HepG2 (cell line): ENCODE measurements at regions not wholly inside any gene's neighbourhood (a gene's known extent, or its start where the extent isn't known, plus 50 kb on each side); places are given as distances from the start of the nearest gene placed in this dataset.

ENCODE experiments used
- ATAC-seq: fragments of 200-7000 bp; cut with Tn5 transposase; 3 replicates; pipeline ENCODE4 v1.9.1; 2020; ENCODE audit warnings: mild to moderate bottlenecking, moderate library complexity
- BruUV-seq: library from RNA; stranded (reverse); fragments of 400-500 nt; replicated peaks from 2 replicates; lab custom pipeline; 2021; lab: Mats Ljungman, UMichigan
- CTCF ChIA-PET: fragments of 300-600 bp; formaldehyde crosslinking; extraction: SDS; loops from one replicate; lab custom pipeline; 2021; ENCODE audit warnings: low total read pairs, inconsistent platforms, low intra/inter-chr PET ratio; lab: Yijun Ruan, JAX
- POLR2A ChIA-PET: fragments of 350-600 bp; sonication (Branson Sonifier 250); formaldehyde crosslinking; loops from one replicate; lab custom pipeline; 2020; ENCODE audit warnings: antibody characterized with exemption, inconsistent platforms; lab: Yijun Ruan, JAX
- DNase-seq: peaks from one replicate; pipeline ENCODE4 v3.0.0-alpha.2; 2015; ENCODE audit warnings: low spot score
- FAIRE-seq: peaks from 3 replicates; lab custom pipeline; 2011; peaks lifted over from hg19 to GRCh38; lab: Jason Lieb, UNC
- H2AFZ ChIP-seq: one replicate; pipeline ENCODE4 v1.6.1; 2011; ENCODE audit warnings: low read length, inconsistent platforms
- H3K27ac ChIP-seq: fragments of 300-600 bp; 3 replicates; pipeline ENCODE4 v1.8.0; 2011; ENCODE audit warnings: mixed run types, mild to moderate bottlenecking, mixed read lengths, low read length, inconsistent platforms; ENCODE audit not compliant: insufficient read depth; ENCODE audit errors: extremely low read length
- H3K27me3 ChIP-seq, 2 experiments: fragments of 200-600 bp in 1 of 2; 2 replicates in 1 of 2; 3 replicates in 1 of 2; pipeline versions ENCODE4 v1.6.0 to v1.8.0; 2011; ENCODE audit warnings: low read length in 2 of 2, mild to moderate bottlenecking in 2 of 2, moderate library complexity in 2 of 2, inconsistent platforms in 1 of 2; ENCODE audit not compliant: insufficient read depth in 2 of 2, control insufficient read depth in 1 of 2
- H3K36me3 ChIP-seq, 2 experiments: fragments of 200-600 bp in 1 of 2; replicated peaks in 1 of 2; 2 replicates in 1 of 2; 3 replicates in 1 of 2; pipeline versions ENCODE4 v1.5.1 to v1.8.0; 2011; ENCODE audit warnings: low read length in 2 of 2, inconsistent platforms in 1 of 2; ENCODE audit not compliant: insufficient read depth in 2 of 2, control insufficient read depth in 1 of 2
- H3K4me1 ChIP-seq: 2 replicates; pipeline ENCODE4 v1.5.1; 2012; ENCODE audit warnings: low read length, inconsistent platforms; ENCODE audit not compliant: insufficient read depth
- H3K4me2 ChIP-seq: 2 replicates; pipeline ENCODE4 v1.6.0; 2011; ENCODE audit warnings: low read depth, low read length, inconsistent platforms
- H3K4me3 ChIP-seq, 3 experiments: fragments of 200-600 bp in 1 of 3; sonication (generic), shearing (Covaris generic) in 1 of 3; replicated peaks in 1 of 3; 2 replicates each; pipeline ENCODE4 v1.5.1; 2011 to 2016; ENCODE audit warnings: low read length in 3 of 3, inconsistent platforms in 2 of 3, low read depth in 2 of 3, mild to moderate bottlenecking in 2 of 3, control low read depth in 1 of 3, mixed read lengths in 1 of 3; ENCODE audit not compliant: insufficient read depth in 1 of 3
- H3K79me2 ChIP-seq: one replicate; pipeline ENCODE4 v1.6.1; 2011; ENCODE audit warnings: low read length, inconsistent platforms; ENCODE audit not compliant: insufficient read depth
- H3K9ac ChIP-seq: 2 replicates; pipeline ENCODE4 v1.6.0; 2011; ENCODE audit warnings: mild to moderate bottlenecking, low read depth, low read length, inconsistent platforms; ENCODE audit not compliant: insufficient read depth
- H3K9me3 ChIP-seq: 2 replicates; pipeline ENCODE4 v1.5.1; 2012; ENCODE audit warnings: mild to moderate bottlenecking, low read length
- H4K20me1 ChIP-seq: 2 replicates; pipeline ENCODE4 v1.6.0; 2011; ENCODE audit warnings: inconsistent platforms, mild to moderate bottlenecking, low read length, moderate library complexity; ENCODE audit not compliant: insufficient read depth
- ATF7 ChIP-seq, 2 experiments: fragments of 450-650 bp in 1 of 2; sonication (generic) in 1 of 2; formaldehyde crosslinking in 1 of 2; IDR thresholded peaks; 2 replicates each; pipeline versions ENCODE4 v1.4.0 to v1.6.1; 2016 to 2020; ENCODE audit warnings: antibody characterized with exemption in 1 of 2, mild to moderate bottlenecking in 1 of 2, missing genetic modification reagents in 1 of 2
- BHLHE40 ChIP-seq: IDR thresholded peaks from 2 replicates; pipeline ENCODE4 v1.6.1; 2011; ENCODE audit warnings: low read length, improper control_type of control experiment
- CREB1 ChIP-seq, 2 experiments: fragments of 450-650 bp in 1 of 2; IDR thresholded peaks; 2 replicates each; pipeline ENCODE4 v1.6.1; 2016 to 2017; ENCODE audit warnings: control low read depth in 1 of 2, mild to moderate bottlenecking in 1 of 2, missing compliant biosample characterization in 1 of 2, missing genetic modification characterization in 1 of 2
- ELF1 ChIP-seq: sonication (generic); formaldehyde crosslinking; IDR thresholded peaks from 2 replicates; pipeline ENCODE4 v1.4.0; 2020; ENCODE audit warnings: missing genetic modification reagents
- FOXA1 ChIP-seq, 2 experiments: fragments of 450-650 bp in 1 of 2; sonication (generic) in 1 of 2; formaldehyde crosslinking in 1 of 2; IDR thresholded peaks; 2 replicates each; pipeline versions ENCODE4 v1.4.0 to v1.6.1; 2016 to 2020; ENCODE audit warnings: missing genetic modification reagents in 1 of 2
- GLI4 ChIP-seq: sonication (generic); formaldehyde crosslinking; IDR thresholded peaks from 2 replicates; pipeline ENCODE4 v1.5.1; 2020; ENCODE audit warnings: missing genetic modification reagents, mild to moderate bottlenecking, moderate library complexity, borderline replicate concordance
- NBN ChIP-seq: fragments of 450-650 bp; conservative IDR thresholded peaks from 2 replicates; pipeline ENCODE4 v1.6.1; 2017
- NKX3-1 ChIP-seq: sonication (generic); formaldehyde crosslinking; IDR thresholded peaks from 2 replicates; pipeline ENCODE4 v1.5.0; 2020; ENCODE audit warnings: missing genetic modification reagents
- NR1H2 ChIP-seq: sonication (generic); formaldehyde crosslinking; IDR thresholded peaks from 2 replicates; pipeline ENCODE4 v1.8.1; 2022; ENCODE audit warnings: low read depth, missing genetic modification reagents, borderline replicate concordance
- PHF8 ChIP-seq: sonication (generic); formaldehyde crosslinking; IDR thresholded peaks from 2 replicates; pipeline ENCODE4 v1.5.0; 2020; ENCODE audit warnings: missing genetic modification reagents
- U2AF2 ChIP-seq: fragments of 200-400 bp; formaldehyde crosslinking; IDR thresholded peaks from 2 replicates; pipeline ENCODE4 v1.6.1; 2017; ENCODE audit warnings: low read depth, mild to moderate bottlenecking, low read length
- XRCC5 ChIP-seq: fragments of 200-400 bp; formaldehyde crosslinking; optimal IDR thresholded peaks from 2 replicates; pipeline ENCODE3; 2017; ENCODE audit warnings: mild to moderate bottlenecking, low read length
- ZNF296 ChIP-seq: sonication (generic); formaldehyde crosslinking; conservative IDR thresholded peaks from 2 replicates; pipeline ENCODE4 v1.5.0; 2020; ENCODE audit warnings: mild to moderate bottlenecking, missing genetic modification reagents
- ZNF382 ChIP-seq: sonication (generic); formaldehyde crosslinking; IDR thresholded peaks from 2 replicates; pipeline ENCODE4 v1.5.0; 2020; ENCODE audit warnings: missing genetic modification reagents, mild to moderate bottlenecking, borderline replicate concordance
- ZNF75D ChIP-seq: sonication (generic); formaldehyde crosslinking; IDR thresholded peaks from 2 replicates; pipeline ENCODE4 v1.8.1; 2023; ENCODE audit warnings: missing genetic modification reagents, mild to moderate bottlenecking, borderline replicate concordance
- WGBS: methylation state at CpG from one replicate; pipeline ENCODE4 v1.1.6; 2017; ENCODE audit warnings: low lambda C conversion rate; 5-methylcytosine and 5-hydroxymethylcytosine counted together
- in situ Hi-C: cut with HindIII; loops from 2 replicates; pipeline ENCODE4 v1.10.0; 2017; ENCODE audit warnings: low pct_unique_long_range_greater_than_20kb; ENCODE audit not compliant: extremely low pct_ligation_motif_present
- intact Hi-C: fragments of 100-400 bp; cut with micrococcal nuclease; formaldehyde crosslinking; loops from one replicate; pipeline ENCODE4 v1.10.0; 2022; ENCODE audit not compliant: unreplicated experiment
- TF ChIP-seq, protein P1 (sequence below): sonication (generic); formaldehyde crosslinking; IDR thresholded peaks from 2 replicates; pipeline ENCODE4 v1.8.1; 2023; ENCODE audit warnings: mild to moderate bottlenecking, missing genetic modification reagents
- TF ChIP-seq, protein P2 (sequence below): sonication (generic); formaldehyde crosslinking; IDR thresholded peaks from 2 replicates; pipeline ENCODE4 v1.5.0; 2020; ENCODE audit warnings: missing genetic modification reagents
- TF ChIP-seq, protein P3 (sequence below): sonication (generic); formaldehyde crosslinking; IDR thresholded peaks from 2 replicates; pipeline ENCODE4 v1.4.0; 2020; ENCODE audit warnings: low read depth, mild to moderate bottlenecking, missing genetic modification reagents

DNA sequence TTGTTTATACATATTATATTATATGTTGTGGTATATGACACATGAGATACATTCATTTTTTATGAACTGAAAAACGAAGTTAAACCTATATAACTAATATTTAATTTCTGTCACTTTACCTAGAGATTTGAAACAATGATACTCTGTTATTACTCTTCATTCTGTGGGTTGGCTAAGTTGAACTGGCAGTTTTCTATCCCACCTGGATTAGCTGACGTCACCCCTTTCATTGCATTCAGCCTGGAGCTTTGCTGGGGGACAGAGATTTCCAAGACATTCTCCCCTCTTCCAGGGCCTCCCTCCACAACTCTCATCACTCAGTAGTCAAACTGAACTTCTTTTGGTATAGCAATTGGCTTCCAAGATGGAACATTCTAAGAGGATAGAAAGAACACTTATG, 309.2 kb upstream of the SATB1 start:
- intact Hi-C loops, result no loop called here
- Histone ChIP-seq H3K4me2 (no peak overlapping the region), H3K4me1 (no peaks in the 10 kb centered on the region), H3K4me3 (no peak overlapping the region), H3K27me3 (no peaks in the 10 kb centered on the region), H2AFZ (no peak overlapping the region), H3K79me2 (no peaks in the 10 kb centered on the region), H3K27ac (no peak overlapping the region), H3K9me3 (no peaks in the 10 kb centered on the region), H3K36me3 (no peaks in the 10 kb centered on the region), H3K9ac (no peak overlapping the region), H4K20me1 (no peaks in the 10 kb centered on the region)
- ATAC-seq, result no peak
- in situ Hi-C loops, result no loop called here
- BruUV-seq, result no TSS peak
- no peak for DNase-seq
- FAIRE-seq, result no peak
- ChIA-PET CTCF (no interaction called here), POLR2A (no interaction called here)
- WGBS, result 1% methylated on average over 2 of the region's 2 CpGs
- TF ChIP-seq ATF7 (IDR thresholded peaks at IDR 0.05) (peak; percentile 74), ATF7 (CRISPR knock-in tag; IDR thresholded peaks at IDR 0.05) (no peak), CREB1 (IDR thresholded peaks at IDR 0.05) (peak; percentile 76), CREB1 (CRISPR knock-in tag; IDR thresholded peaks at IDR 0.05) (no peak), GLI4 (CRISPR knock-in tag) (no peak)

DNA sequence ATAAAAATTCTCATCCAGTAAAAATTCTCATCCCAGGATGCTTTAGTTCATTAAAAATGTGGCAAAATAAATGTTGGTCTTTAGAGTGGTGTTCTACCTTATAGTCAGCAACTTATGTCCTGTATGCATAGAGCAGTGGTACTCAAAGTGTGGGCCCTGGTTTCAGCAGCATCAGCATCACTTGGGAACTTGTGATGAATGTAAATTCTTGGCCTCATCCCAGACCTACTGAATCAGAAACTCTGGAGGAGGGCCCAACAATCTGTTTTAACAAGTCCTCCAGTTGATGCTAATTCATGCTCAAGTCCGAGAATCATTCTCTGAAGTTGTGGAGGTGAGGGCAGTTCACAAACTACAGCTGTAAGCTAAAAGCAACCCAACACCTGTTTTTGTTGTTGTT, 307.3 kb upstream of the SATB1 start:
- intact Hi-C loops, result no loop called here
- Histone ChIP-seq H3K27me3 (no peaks in the 10 kb centered on the region), H3K27ac (no peak overlapping the region), H3K36me3 (no peaks in the 10 kb centered on the region), H3K79me2 (no peaks in the 10 kb centered on the region), H4K20me1 (no peaks in the 10 kb centered on the region), H3K4me2 (no peak overlapping the region), H3K4me1 (no peaks in the 10 kb centered on the region), H3K9ac (no peak overlapping the region), H3K4me3 (no peak overlapping the region), H2AFZ (no peak overlapping the region), H3K9me3 (no peaks in the 10 kb centered on the region)
- in situ Hi-C loops, result no loop called here
- CTCF ChIA-PET, result no interaction called here
- DNase-seq (no peak), FAIRE-seq (no peak), ATAC-seq (no peak)
- POLR2A ChIA-PET, result no interaction called here
- no TSS peak for BruUV-seq
- WGBS, result 6% methylated on average over 1 of the region's 1 CpG
- no peak for TF ChIP-seq BHLHE40
- TF ChIP-seq NKX3-1, result no peak
- no peak for TF ChIP-seq ZNF382
- no peak for TF ChIP-seq ZNF296 (CRISPR knock-in tag)
- TF ChIP-seq, protein P1, sequence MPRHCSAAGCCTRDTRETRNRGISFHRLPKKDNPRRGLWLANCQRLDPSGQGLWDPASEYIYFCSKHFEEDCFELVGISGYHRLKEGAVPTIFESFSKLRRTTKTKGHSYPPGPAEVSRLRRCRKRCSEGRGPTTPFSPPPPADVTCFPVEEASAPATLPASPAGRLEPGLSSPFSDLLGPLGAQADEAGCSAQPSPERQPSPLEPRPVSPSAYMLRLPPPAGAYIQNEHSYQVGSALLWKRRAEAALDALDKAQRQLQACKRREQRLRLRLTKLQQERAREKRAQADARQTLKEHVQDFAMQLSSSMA (CRISPR knock-in tag), result no peak
- TF ChIP-seq, protein P2, sequence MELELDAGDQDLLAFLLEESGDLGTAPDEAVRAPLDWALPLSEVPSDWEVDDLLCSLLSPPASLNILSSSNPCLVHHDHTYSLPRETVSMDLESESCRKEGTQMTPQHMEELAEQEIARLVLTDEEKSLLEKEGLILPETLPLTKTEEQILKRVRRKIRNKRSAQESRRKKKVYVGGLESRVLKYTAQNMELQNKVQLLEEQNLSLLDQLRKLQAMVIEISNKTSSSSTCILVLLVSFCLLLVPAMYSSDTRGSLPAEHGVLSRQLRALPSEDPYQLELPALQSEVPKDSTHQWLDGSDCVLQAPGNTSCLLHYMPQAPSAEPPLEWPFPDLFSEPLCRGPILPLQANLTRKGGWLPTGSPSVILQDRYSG (CRISPR knock-in tag), result no peak
- TF ChIP-seq ELF1 (CRISPR knock-in tag), result no peak
- TF ChIP-seq FOXA1 (IDR thresholded peaks at IDR 0.05), result no peak
- no peak for TF ChIP-seq FOXA1 (CRISPR knock-in tag; IDR thresholded peaks at IDR 0.05)
- TF ChIP-seq ZNF75D (CRISPR knock-in tag), result no peak
- TF ChIP-seq XRCC5, result no peak
- TF ChIP-seq, protein P3, sequence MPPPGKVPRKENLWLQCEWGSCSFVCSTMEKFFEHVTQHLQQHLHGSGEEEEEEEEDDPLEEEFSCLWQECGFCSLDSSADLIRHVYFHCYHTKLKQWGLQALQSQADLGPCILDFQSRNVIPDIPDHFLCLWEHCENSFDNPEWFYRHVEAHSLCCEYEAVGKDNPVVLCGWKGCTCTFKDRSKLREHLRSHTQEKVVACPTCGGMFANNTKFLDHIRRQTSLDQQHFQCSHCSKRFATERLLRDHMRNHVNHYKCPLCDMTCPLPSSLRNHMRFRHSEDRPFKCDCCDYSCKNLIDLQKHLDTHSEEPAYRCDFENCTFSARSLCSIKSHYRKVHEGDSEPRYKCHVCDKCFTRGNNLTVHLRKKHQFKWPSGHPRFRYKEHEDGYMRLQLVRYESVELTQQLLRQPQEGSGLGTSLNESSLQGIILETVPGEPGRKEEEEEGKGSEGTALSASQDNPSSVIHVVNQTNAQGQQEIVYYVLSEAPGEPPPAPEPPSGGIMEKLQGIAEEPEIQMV (CRISPR knock-in tag), result no peak
- TF ChIP-seq NBN, result no peak
- TF ChIP-seq U2AF2, result no peak
- no peak for TF ChIP-seq PHF8 (CRISPR knock-in tag)
- no peak for TF ChIP-seq NR1H2 (CRISPR knock-in tag)
